H9 (cell line): ENCODE measurements at regions not wholly inside any gene's neighbourhood (a gene's known extent, or its start where the extent isn't known, plus 50 kb on each side); places are given as distances from the start of the nearest gene placed in this dataset.

Experiments used
- DNase-seq: peaks from one replicate; pipeline ENCODE4 v3.0.0-alpha.2; 2017
- H2AFZ ChIP-seq: one replicate; pipeline ENCODE4 v1.6.1; 2013; ENCODE audit warnings: mild to moderate bottlenecking, low read length, control low read depth, moderate library complexity
- H2AK5ac ChIP-seq: 2 replicates; pipeline ENCODE4 v1.6.1; 2013; ENCODE audit warnings: low read length, control low read depth, mixed read lengths; ENCODE audit not compliant: insufficient read length
- H2BK120ac ChIP-seq: one replicate; pipeline ENCODE4 v1.6.1; 2013; ENCODE audit warnings: low read depth, mild to moderate bottlenecking, low read length, control low read depth, inconsistent platforms; ENCODE audit not compliant: poor library complexity, severe bottlenecking
- H2BK12ac ChIP-seq: 2 replicates; pipeline ENCODE4 v1.6.1; 2013; ENCODE audit warnings: low read length, control low read depth, mixed read lengths, low read depth; ENCODE audit not compliant: insufficient read length
- H2BK15ac ChIP-seq: 2 replicates; pipeline ENCODE4 v1.6.1; 2013; ENCODE audit warnings: low read depth, low read length, control low read depth
- H2BK20ac ChIP-seq: one replicate; pipeline ENCODE4 v1.6.1; 2013; ENCODE audit warnings: low read depth, mild to moderate bottlenecking, low read length, control low read depth, inconsistent platforms; ENCODE audit not compliant: poor library complexity, severe bottlenecking
- H2BK5ac ChIP-seq: 2 replicates; pipeline ENCODE4 v1.6.1; 2013; ENCODE audit warnings: low read length, control low read depth, mixed read lengths; ENCODE audit not compliant: insufficient read length
- H3K14ac ChIP-seq: 2 replicates; pipeline ENCODE4 v1.6.1; 2013; ENCODE audit warnings: low read length, control low read depth; ENCODE audit not compliant: insufficient read depth
- H3K18ac ChIP-seq: 2 replicates; pipeline ENCODE4 v1.6.1; 2013; ENCODE audit warnings: low read depth, mild to moderate bottlenecking, mixed read lengths, low read length, control low read depth; ENCODE audit not compliant: insufficient read length
- H3K23ac ChIP-seq: 2 replicates; pipeline ENCODE4 v1.6.1; 2013; ENCODE audit warnings: low read length, control low read depth, mixed read lengths, low read depth; ENCODE audit not compliant: insufficient read length
- H3K23me2 ChIP-seq: 2 replicates; pipeline ENCODE4 v1.6.1; 2013; ENCODE audit warnings: low read depth, mild to moderate bottlenecking, mixed read lengths, low read length, control low read depth; ENCODE audit not compliant: insufficient read length, poor library complexity, severe bottlenecking
- H3K27ac ChIP-seq: 2 replicates; pipeline ENCODE4 v1.5.1; 2013; ENCODE audit warnings: low read length, control low read depth, mixed read lengths, low read depth; ENCODE audit not compliant: insufficient read length
- H3K27me3 ChIP-seq: 2 replicates; pipeline ENCODE4 v1.6.1; 2013; ENCODE audit warnings: low read length, control low read depth, inconsistent platforms; ENCODE audit not compliant: insufficient read depth
- H3K4ac ChIP-seq: 2 replicates; pipeline ENCODE4 v1.6.1; 2013; ENCODE audit warnings: low read depth, mild to moderate bottlenecking, control low read depth, inconsistent platforms, low read length, moderate library complexity
- H3K4me1 ChIP-seq: 2 replicates; pipeline ENCODE4 v1.6.1; 2013; ENCODE audit warnings: low read length, control low read depth, inconsistent platforms; ENCODE audit not compliant: insufficient read depth
- H3K4me2 ChIP-seq: 2 replicates; pipeline ENCODE4 v1.6.1; 2013; ENCODE audit warnings: low read length, control low read depth, mixed read lengths; ENCODE audit not compliant: insufficient read length, insufficient read depth
- H3K56ac ChIP-seq: 2 replicates; pipeline ENCODE4 v1.6.1; 2013; ENCODE audit warnings: low read depth, mild to moderate bottlenecking, mixed read lengths, low read length, control low read depth; ENCODE audit not compliant: insufficient read length
- H3K79me1 ChIP-seq: 2 replicates; pipeline ENCODE4 v1.6.1; 2013; ENCODE audit warnings: low read depth, mild to moderate bottlenecking, moderate library complexity, low read length, control low read depth, inconsistent platforms; ENCODE audit not compliant: insufficient read depth, poor library complexity, severe bottlenecking
- H3K79me2 ChIP-seq: 2 replicates; pipeline ENCODE4 v1.6.1; 2013; ENCODE audit warnings: low read length, control low read depth, inconsistent platforms; ENCODE audit not compliant: insufficient read depth
- H3K9ac ChIP-seq: 2 replicates; pipeline ENCODE4 v1.6.1; 2013; ENCODE audit warnings: low read length, control low read depth, mixed read lengths; ENCODE audit not compliant: insufficient read length; ENCODE audit errors: extremely low read depth
- H3K9me3 ChIP-seq: one replicate; pipeline ENCODE4 v1.6.1; 2013; ENCODE audit warnings: low read depth, low read length, inconsistent platforms; ENCODE audit not compliant: control insufficient read depth
- H3T11ph ChIP-seq: one replicate; pipeline ENCODE4 v1.6.1; 2013; ENCODE audit warnings: mild to moderate bottlenecking, low read length, control low read depth, inconsistent platforms
- H4K20me1 ChIP-seq: one replicate; pipeline ENCODE4 v1.6.1; 2013; ENCODE audit not compliant: control insufficient read depth, insufficient read length, insufficient read depth
- H4K5ac ChIP-seq: 2 replicates; pipeline ENCODE4 v1.6.1; 2013; ENCODE audit warnings: low read depth, mild to moderate bottlenecking, mixed read lengths, low read length, control low read depth; ENCODE audit not compliant: insufficient read length
- H4K8ac ChIP-seq: replicated peaks from 2 replicates; pipeline ENCODE4 v1.6.1; 2013; ENCODE audit warnings: low read length, control low read depth, mixed read lengths, low read depth; ENCODE audit not compliant: insufficient read length
- H4K91ac ChIP-seq: 2 replicates; pipeline ENCODE4 v1.6.1; 2013; ENCODE audit warnings: low read depth, mild to moderate bottlenecking, moderate library complexity, mixed read lengths, low read length, control low read depth; ENCODE audit not compliant: insufficient read length
- H3K27ac Mint-ChIP-seq, 3 experiments: 2 replicates in 2 of 3; 3 replicates in 1 of 3; pipeline ENCODE4 v1.8.0; 2020 to 2021; ENCODE audit warnings: mixed read lengths in 3 of 3, mild to moderate bottlenecking in 1 of 3, moderate library complexity in 1 of 3
- H3K27me3 Mint-ChIP-seq: 2 replicates; pipeline ENCODE4 v1.8.0; 2021; ENCODE audit warnings: low read depth, mild to moderate bottlenecking, moderate library complexity, mixed read lengths
- H3K36me3 Mint-ChIP-seq, 3 experiments: 2 replicates in 2 of 3; 3 replicates in 1 of 3; pipeline ENCODE4 v1.8.0; 2020 to 2021; ENCODE audit warnings: low read depth in 3 of 3, mixed read lengths in 3 of 3; ENCODE audit not compliant: insufficient read depth in 1 of 3
- H3K4me1 Mint-ChIP-seq, 2 experiments: 2 replicates each; pipeline ENCODE4 v1.8.0; 2020; ENCODE audit warnings: mixed read lengths in 2 of 2
- H3K4me3 Mint-ChIP-seq, 2 experiments: 2 replicates in 1 of 2; 3 replicates in 1 of 2; pipeline ENCODE4 v1.8.0; 2020 to 2021; ENCODE audit warnings: mild to moderate bottlenecking in 2 of 2, mixed read lengths in 2 of 2, moderate library complexity in 1 of 2
- H3K9me3 Mint-ChIP-seq, 2 experiments: 2 replicates in 1 of 2; 3 replicates in 1 of 2; pipeline ENCODE4 v1.8.0; 2020; ENCODE audit warnings: mild to moderate bottlenecking in 2 of 2, mixed read lengths in 2 of 2, moderate library complexity in 1 of 2
- WGBS: extraction: QIAGEN DNeasy Blood & Tissue Kit; methylation state at CpG from one replicate; pipeline ENCODE4 v1.1.7; 2013; ENCODE audit warnings: missing lambda C conversion rate, low lambda C conversion rate, mixed read lengths; ENCODE audit not compliant: insufficient read length; ENCODE audit errors: extremely low coverage; 5-methylcytosine and 5-hydroxymethylcytosine counted together
- TF ChIP-seq, protein P1 (sequence below): fragments of 200-600 bp; sonication (generic); conservative IDR thresholded peaks from 3 replicates; pipeline ENCODE4 v1.8.0; 2021; ENCODE audit warnings: antibody characterized with exemption, mild to moderate bottlenecking

DNA sequence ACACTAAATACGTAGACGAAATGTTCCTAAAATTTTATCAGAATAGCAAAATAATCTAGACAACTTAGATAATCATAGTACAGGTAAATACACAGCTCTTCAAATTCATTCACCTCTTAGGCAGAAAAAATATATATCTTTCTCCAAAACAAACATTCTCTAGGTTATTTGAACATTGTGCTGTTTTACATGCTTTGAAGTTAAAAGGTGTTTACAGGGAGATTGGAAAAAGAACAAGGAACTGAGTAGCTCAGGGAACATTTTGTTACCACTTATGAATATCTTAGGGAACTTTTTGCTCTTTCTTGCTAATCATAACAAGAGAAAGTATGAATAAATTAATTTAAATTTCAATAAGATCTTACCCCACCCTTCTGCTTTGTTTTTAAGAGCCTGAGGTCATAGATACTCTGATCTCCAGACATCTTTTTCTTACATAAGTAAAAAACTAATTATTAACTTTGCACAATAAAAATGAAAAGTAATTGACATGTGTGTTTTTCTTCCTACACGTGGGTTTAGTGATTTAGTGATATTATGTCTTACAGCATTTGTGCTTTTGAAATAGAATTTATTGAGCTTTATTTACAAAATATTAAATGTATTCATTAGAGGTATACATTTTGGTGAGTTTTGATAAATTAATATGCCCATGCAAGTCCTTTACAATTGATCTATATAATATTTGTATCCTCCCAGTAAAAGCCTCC, 1141.4 kb upstream of the EYS start:
- Histone ChIP-seq H3K9ac (no peak overlapping the region), H3K4ac (no peak overlapping the region), H3K27ac (no peak overlapping the region), H3K4me2 (no peak overlapping the region), H3K23ac (no peak overlapping the region), H3K27me3 (no peaks in the 10 kb centered on the region), H3K79me1 (no peaks in the 10 kb centered on the region), H4K91ac (no peak overlapping the region), H3K4me1 (no peaks in the 10 kb centered on the region), H3K9me3 (no peaks in the 10 kb centered on the region), H4K20me1 (no peaks in the 10 kb centered on the region), H3K23me2 (no peaks in the 10 kb centered on the region), H3K56ac (no peak overlapping the region), H2BK20ac (no peak overlapping the region), H2AFZ (no peak overlapping the region), H4K8ac (no peak overlapping the region), H2BK12ac (no peak overlapping the region), H2AK5ac (no peak overlapping the region), H4K5ac (no peak overlapping the region), H3K14ac (no peak overlapping the region), H3K79me2 (no peaks in the 10 kb centered on the region), H2BK120ac (no peak overlapping the region), H3K18ac (no peak overlapping the region), H2BK15ac (no peak overlapping the region), H2BK5ac (no peak overlapping the region), H3T11ph (no peak overlapping the region)
- no peak overlapping the region; a peak in 1 of 5 replicates for H3K4me3 Mint-ChIP-seq
- H3K36me3 Mint-ChIP-seq = no peaks in the 10 kb centered on the region
- H3K9me3 Mint-ChIP-seq = no peaks in the 10 kb centered on the region
- TF ChIP-seq, protein P1, sequence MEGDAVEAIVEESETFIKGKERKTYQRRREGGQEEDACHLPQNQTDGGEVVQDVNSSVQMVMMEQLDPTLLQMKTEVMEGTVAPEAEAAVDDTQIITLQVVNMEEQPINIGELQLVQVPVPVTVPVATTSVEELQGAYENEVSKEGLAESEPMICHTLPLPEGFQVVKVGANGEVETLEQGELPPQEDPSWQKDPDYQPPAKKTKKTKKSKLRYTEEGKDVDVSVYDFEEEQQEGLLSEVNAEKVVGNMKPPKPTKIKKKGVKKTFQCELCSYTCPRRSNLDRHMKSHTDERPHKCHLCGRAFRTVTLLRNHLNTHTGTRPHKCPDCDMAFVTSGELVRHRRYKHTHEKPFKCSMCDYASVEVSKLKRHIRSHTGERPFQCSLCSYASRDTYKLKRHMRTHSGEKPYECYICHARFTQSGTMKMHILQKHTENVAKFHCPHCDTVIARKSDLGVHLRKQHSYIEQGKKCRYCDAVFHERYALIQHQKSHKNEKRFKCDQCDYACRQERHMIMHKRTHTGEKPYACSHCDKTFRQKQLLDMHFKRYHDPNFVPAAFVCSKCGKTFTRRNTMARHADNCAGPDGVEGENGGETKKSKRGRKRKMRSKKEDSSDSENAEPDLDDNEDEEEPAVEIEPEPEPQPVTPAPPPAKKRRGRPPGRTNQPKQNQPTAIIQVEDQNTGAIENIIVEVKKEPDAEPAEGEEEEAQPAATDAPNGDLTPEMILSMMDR = no peak
- WGBS = no CpG with 5 or more reads among the region's 3 CpGs
- no peaks in the 10 kb centered on the region for H3K27me3 Mint-ChIP-seq
- no peaks in the 10 kb centered on the region for H3K4me1 Mint-ChIP-seq
- no peak overlapping the region for H3K27ac Mint-ChIP-seq
- DNase-seq = no peak
